ENCODE measurements at regions not wholly inside any gene's neighbourhood (a gene's known extent, or its start where the extent isn't known, plus 50 kb on each side); places are given as distances from the start of the nearest gene placed in this dataset.

- no peak for ATAC-seq
Observed at GRCh38 chr10:130728531-130729215, 582.8 kb downstream of the TCERG1L start.

- no peak for ATAC-seq
Observed at GRCh38 chr10:130729876-130730275, 581.6 kb downstream of the TCERG1L start.

GRCh38 chr10:130737186-130737585, 574.3 kb downstream of the TCERG1L start:
- ATAC-seq: no peak

- no peak for ATAC-seq
Observed at GRCh38 chr10:130737621-130738020, 573.9 kb downstream of the TCERG1L start.

- no peak for ATAC-seq
Observed at GRCh38 chr10:130739016-130739756, 572.3 kb downstream of the TCERG1L start.

DNA sequence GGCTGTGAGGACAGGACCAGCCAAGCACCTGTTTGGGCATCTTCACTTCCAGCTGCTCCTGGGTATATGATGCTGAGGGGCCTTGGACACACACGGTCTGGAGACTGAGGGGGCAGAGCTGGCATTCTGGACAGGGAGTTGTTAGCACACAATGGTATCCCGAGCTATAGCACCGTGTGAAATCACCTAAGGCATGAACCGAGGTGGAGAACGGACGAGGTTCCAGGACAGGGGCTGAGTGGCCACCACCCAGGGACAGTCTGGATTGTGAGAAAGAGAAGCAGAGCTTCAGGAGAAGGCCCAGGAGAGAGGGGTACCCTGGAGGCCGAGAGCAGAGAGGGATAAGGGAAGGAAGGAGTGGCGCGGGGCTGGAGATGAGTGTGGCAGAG, 571.8 kb downstream of the TCERG1L start:
- ATAC-seq: no peak

DNA sequence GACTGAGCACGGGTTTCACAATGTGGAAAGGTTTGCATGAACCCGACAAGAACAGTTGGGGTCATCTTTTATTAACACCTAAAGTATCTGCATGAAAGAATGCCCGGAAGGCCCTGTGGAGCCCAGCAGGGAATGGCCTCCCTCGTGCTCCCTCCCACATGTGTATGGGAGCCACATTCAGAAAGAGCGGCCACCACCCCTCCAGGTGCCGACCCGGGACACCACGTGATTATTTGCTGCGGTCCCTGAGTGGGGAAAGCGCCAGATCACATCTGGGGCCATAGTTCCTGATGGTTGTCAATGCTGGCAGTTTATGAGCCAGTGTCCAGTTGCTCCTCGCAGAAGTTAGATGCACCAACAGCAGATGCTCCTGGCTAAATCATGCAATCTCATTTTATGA, 571.4 kb downstream of the TCERG1L start:
- ATAC-seq: no peak

- no peak for ATAC-seq
Observed at GRCh38 chr10:130740915-130741750, 570.4 kb downstream of the TCERG1L start.

DNA sequence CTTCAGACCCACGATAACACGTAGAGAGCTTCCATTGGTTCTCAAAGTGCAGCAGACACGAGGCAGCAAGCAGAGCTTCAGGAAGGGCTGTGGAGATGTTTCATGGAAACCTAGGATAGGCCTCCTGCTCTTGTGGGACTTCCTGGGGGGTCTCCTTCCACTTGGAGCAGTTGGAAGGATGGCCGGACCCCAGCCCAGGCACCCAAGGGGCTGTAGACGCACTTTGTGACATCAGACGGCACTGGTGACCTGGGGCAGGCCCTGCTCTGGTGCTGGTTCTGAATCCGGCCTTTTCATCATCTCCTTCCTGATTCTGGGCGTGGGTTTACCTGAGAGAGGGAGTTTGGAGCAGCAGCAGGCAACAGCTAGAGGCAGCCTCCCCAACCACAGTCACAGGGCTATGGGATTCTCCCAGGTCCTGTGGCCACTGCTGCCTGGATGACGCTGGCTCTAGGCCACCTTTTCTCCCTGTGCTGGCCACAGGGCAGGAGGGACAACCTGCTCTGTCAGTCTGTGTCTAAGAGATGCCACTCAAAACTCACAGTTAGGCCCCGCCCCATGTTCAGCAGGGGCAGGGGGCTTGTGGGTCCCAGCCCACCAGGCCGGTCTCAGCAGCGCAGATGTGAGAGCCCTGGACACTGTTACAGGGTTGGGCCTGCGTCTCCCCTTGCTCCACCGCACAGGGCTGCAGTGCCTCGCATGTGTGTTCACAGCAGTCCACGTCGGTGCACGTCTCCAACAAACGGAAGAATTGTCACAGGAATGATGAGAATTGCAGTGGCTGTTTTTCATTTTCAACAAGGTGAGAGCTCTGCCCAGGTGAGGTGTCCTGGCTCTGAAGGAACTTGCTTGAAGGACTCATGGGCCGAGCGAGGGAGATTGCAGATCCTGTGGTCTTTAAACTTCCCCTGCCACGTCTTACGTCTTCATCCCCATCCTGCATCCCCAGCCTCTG, 569.3 kb downstream of the TCERG1L start:
- ATAC-seq: no peak

DNA sequence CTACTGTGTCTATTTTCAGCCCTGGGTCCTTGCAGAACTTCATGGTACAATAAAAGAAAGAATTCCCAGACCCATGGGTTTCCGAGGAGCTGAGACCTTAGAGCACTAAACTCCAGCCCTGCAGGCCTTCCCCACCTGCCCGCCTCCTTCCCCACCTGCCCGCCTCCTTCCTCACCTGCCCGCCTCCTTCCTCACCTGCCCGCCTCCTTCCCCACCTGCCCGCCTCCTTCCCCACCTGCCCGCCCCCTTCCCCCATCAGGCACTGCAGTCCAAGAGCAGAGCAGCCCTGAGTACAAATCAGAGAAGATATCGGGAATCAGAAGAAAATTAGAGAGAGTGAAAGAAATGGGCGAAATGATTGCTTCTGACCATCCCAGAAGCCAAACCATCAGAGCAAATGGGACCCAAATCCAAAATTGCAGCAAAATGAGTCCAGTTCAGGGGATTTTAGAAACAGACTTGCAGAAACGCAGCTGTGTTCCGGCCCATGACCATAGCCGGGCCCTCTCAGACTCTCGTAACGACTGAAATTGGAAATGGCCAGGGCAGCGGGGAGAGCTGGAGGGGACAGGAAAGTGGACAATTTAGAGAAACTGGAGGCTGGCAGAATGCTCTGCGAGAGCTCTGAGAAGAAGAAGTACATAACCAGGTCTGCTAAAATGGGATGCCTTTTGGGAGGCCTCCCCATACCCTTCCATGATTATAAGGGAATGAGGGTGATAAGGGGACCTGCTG, 568.4 kb downstream of the TCERG1L start:
- ATAC-seq: no peak

GRCh38 chr10:130743751-130744271, 567.7 kb downstream of the TCERG1L start:
- no peak for ATAC-seq

DNA sequence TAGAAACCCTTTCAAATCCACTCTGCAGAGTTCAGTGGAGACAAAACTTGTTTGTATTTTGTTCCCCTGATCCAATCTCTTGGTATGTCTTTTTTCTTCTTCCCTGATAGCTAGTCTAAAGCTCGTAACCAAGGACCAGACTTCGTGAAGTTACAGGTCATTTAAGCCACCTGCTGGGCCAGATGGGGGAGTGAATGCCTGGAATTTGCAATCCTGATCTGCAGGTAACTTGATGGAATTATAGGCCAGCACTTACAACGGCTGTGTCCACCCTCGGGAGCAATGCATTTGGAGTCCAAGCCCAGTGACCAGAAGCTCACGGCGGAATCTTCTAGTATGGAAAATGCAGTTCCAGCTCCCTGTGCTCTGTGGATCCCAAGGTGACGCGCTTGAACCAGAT, 566.9 kb downstream of the TCERG1L start:
- no peak for ATAC-seq

- ATAC-seq: no peak
Observed at GRCh38 chr10:130745251-130745650, 566.3 kb downstream of the TCERG1L start.

- ATAC-seq: no peak
Observed at GRCh38 chr10:130745821-130746220, 565.7 kb downstream of the TCERG1L start.

- ATAC-seq: no peak
Observed at GRCh38 chr10:130746311-130746710, 565.2 kb downstream of the TCERG1L start.

- ATAC-seq: no peak
Observed at GRCh38 chr10:130747356-130747755, 564.2 kb downstream of the TCERG1L start.

DNA sequence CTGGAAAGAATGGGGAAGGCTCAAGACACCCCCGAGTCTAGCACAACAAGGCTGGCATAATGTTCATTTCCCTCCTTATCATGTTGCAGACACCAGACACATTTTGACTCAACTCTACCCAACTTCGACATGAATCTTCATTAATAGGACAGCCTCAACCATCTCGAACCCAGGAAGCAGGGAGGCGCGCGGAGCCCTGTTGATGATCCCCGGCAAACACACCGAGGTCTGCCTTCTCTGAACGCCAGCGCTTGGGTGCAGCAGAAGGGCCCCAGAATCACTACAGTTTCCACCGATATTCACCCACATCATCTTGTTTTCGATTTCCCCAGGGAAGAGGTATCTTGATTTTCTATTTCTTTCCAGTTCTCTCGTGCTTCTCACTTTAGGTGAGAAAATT, 563.6 kb downstream of the TCERG1L start:
- no peak for ATAC-seq

GRCh38 chr10:130748409-130749057, 563.0 kb downstream of the TCERG1L start:
- no peak for ATAC-seq

DNA sequence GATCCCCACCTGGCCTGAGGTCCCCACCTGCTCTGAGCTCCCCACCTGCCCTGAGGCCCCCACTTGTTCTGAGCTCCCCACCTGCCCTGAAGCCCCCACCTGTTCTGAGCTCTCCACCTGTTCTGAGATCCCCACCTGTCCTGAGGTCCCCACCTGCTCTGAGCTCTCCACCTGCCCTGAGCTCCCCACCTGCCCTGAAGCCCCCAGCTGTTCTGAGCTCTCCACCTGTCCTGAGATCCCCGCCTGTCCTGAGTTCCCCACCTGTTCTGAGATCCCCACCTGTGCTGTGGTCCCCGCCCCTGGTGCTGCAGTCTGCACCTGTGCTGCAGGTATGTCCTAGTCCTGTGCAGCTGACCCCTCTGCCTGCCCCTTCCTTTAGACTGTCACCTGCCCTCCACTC, 561.6 kb downstream of the TCERG1L start:
- no peak for ATAC-seq

GRCh38 chr10:130750441-130750840, 561.1 kb downstream of the TCERG1L start:
- no peak for ATAC-seq

Data from activated CD4-positive, CD25-positive, alpha-beta regulatory T cell treated with anti-CD3 and anti-CD28 coated beads, Interleukin-2, amount 50 U/mL, for 24 hours (primary cell).